HG03378 (cell line): ENCODE measurements at regions not wholly inside any gene's neighbourhood (a gene's known extent, or its start where the extent isn't known, plus 50 kb on each side); places are given as distances from the start of the nearest gene placed in this dataset.

Experiments used
- ATAC-seq: cut with Tn5 transposase; IDR thresholded peaks from one replicate; pipeline ENCODE4 v1.9.1; 2021; ENCODE audit warnings: mild to moderate bottlenecking, moderate library complexity; ENCODE audit not compliant: unreplicated experiment

DNA sequence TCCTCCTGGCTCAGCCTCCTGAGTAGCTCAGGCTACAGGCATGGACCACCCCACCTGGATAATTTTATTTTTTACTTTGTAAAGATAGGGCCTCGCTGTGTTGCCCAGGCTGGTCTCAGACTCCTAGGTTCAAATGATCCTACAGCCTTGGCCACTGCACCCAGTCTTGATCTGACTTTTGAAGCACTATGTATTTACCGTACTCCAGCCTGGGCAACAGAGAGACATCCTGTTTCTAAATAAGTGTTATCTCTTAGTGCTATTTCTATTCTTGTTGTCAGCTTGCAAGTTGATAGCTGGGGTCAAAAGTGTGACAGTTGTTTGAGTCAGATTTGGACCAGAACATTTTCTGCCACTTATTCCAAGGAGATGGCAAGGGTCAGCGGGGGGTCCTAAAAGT lies 486.4 kb downstream of the NPIPA7 start:
- ATAC-seq, result no peak

DNA sequence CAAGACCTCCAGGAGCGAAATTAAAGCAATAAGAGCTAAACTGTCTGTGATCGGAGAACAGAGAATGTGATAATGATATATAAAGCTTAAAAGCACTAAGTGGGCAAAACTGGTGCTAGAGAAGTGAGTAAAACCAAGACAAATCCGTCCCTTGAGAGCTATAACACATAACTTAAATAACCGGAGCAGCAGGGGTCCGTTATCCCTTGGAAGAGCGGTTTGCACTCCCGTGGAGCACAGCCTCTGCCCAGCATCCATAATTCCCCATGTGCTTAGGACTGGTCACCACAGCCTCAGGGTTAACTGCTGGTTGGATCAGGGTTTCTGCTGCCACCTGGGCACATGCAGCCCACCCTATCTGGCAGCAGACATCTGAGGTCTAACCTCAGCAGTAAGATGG lies 489.0 kb downstream of the NPIPA7 start:
- no peak for ATAC-seq

DNA sequence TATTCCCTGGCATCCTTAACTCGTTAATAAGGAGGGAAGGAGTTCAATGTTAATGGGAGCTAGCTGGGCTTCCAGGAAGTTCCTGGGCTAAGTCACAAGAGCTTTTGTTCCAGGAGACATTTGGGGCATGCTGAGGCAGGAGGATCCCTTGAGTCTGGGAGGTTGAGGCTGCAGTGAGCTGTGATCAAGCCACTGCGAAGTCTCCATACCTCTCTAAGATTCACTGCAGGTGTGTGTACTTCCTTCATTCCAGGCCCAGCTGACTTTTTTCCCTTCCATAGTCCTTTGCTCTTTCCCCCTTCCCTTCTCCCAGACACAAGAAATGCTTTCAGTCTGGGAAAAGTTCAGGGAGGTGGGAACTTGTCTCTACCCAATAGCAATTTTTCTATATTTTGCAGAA lies 489.8 kb downstream of the NPIPA7 start:
- no peak for ATAC-seq

DNA sequence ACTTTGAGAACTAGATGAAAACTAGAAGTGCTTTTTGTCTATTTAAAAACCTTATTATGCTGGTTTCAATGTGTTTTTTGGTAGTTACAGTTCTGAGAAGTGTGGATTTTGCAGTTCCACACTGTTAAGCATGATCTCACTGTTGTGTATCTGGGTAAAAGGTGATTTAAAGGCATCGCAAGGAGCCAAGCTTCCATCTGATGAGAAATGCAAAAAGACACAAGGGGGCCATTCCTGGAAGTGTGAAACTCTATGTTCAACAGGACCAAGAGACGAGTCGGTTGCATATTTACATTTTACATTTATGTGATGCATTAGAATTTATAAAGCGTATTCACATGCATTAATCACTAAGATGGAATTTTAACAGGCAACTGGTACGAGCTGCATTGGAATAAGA lies 490.8 kb downstream of the NPIPA7 start:
- no peak for ATAC-seq

DNA sequence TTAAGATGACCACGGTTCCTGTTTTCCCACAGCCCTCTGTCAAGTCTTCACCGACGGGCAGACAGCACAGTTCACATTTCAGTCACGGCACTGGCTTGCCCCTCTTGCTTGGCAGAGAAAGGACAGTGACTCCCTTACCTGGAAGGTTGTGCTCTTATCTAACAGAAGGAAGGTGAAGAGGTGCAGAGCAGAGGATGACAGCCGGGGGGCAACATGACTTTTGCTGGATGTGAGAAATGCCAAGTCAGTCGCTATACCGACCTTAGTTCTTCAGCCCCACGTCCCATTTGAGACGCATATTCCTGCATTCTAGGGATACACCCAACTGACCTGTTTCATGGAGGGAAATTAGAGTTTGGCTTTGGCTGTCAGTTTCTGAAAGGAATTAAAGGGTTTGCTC lies 492.3 kb downstream of the NPIPA7 start:
- no peak for ATAC-seq

DNA sequence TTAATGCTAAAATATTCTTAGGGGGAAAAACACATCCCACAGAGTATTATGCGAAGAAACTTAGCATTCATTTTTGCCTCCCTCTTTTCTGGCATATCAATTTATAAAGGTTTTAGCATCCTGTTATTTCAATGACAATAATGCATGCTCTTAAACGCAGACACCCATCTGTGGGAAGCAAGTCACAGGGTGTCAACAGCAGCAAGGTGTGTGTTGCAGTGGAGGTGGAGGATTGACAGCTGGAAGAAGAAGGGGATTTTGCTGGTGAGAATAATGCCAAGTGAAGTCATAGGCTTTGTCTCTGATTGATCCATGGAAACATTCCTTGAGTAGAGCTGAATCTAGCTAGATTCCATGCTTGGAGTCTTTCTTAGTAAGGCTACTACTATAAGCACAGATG lies 498.1 kb downstream of the NPIPA7 start:
- no peak for ATAC-seq

DNA sequence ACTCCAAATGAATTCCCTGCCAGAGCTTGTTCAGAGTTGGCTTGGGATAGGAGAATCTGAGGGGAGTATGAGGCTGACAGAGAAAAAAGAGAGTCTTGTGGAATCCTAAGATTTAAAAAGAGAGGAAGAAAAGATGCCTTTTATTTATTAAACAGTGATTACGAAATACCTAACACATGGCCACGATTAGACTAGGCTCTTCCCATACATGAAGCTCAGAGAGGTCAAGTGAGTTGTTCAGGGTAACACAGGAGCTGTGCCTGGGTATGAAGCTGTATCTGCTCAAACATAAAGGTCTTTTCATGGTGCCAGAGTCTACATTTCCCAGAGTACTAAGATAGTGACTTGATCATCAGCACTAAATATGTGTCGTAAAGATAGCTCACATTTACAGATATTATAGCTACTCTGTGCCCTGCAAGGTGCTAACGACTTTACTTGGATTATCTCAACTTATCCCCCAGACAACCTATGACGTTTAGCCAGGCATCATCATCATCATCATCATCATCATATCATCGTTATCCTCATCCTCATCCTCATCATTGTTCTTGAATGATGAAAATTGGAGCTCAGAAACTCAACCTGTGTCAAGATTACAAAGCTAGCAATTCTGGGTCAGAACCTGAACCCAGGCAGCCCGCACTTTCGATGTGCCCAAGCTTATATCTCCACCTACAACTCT lies 500.8 kb downstream of the NPIPA7 start:
- ATAC-seq, result no peak

DNA sequence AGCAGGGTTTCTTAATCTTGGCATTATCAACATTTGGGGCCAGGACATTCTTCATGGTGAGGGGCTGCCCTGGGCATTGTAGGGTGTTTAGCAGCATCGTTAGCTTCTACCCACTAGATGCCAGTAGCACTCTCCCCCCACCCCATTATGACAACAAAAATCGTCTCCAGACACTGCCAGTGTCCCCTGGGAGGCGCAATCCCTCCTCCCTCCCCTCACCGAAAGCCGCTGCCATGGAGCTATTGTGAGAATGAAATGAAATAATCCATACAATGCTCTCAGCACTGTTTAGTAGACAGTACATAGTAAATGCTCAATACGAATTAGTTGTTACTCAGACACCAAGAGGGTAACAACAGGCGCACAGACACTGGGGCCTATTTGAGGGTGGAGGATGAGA lies 502.9 kb downstream of the NPIPA7 start:
- ATAC-seq, result no peak

DNA sequence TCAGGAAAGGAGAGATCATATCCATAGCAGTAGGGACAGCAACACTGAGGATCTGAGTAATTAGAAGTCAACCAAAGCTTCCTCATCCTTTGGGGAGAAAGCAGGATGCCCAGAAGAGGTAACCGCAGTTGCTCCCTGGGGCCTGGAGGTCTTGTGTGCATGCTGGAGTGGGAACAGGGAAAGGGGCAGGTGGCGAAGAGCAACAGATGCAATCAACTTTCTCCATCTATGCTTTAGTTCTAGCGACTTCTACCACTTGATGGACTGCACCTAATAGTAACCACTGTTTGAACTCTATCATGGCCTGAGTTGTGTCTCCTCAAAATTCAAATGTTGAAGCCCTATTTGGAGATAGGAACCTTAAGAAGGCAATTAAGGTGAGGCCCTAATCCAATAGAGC lies 503.8 kb downstream of the NPIPA7 start:
- no peak for ATAC-seq

DNA sequence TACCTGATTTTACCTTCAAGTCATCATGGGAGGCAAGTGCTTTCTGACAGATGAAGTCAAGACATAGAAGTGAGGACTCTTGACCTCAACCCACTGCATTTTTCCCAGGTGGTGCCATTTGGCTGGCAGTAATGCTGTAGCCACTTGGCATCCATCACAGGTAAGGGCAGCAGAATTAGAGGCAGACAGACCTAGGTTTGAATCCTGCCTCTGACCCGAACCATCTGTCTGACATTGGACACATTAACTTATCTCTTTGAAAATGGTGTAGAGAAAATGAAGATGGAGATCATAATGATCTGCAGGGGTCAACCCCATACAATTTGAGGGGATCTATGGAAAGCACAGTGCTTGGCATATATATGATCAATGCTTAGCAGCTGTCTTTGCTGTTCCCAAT lies 505.5 kb downstream of the NPIPA7 start:
- ATAC-seq, result no peak

DNA sequence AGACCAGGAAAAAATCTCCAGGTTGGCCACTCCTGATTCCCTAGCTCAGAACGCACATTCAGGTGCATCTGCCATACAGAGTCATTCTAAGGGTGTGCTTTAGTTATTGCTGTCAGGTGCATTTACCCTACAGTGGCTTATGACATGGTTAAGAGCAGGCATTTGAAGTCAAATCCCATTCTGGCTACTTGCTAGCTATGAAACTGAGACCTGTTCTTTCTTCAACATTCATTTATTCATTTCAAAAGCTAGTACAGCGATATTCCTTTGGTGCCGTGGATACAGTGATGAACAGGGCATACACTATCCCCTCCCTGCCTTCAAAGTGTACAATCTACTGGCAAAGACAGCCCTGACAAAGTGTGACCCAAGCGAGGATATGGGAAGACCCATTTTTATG lies 508.3 kb downstream of the NPIPA7 start:
- ATAC-seq, result no peak

DNA sequence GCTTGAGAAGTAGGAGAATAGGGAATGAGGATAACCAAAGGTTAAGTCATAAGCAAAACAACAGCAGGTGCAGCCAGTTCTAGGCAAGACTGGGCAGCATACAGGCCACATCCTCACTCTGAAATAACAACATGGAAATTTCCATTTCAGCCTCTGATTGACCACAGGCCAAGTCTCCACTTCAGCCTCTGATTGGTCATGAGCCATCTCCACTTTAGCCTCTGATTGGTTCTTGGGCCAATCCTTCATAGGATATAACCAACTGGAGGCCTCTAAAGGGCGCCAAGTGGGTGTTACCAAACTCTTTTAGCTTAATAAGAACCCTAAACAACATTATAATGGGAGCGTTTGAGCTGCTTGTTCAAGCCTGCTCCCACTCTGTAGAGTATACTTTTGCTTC lies 512.0 kb downstream of the NPIPA7 start:
- no peak for ATAC-seq

DNA sequence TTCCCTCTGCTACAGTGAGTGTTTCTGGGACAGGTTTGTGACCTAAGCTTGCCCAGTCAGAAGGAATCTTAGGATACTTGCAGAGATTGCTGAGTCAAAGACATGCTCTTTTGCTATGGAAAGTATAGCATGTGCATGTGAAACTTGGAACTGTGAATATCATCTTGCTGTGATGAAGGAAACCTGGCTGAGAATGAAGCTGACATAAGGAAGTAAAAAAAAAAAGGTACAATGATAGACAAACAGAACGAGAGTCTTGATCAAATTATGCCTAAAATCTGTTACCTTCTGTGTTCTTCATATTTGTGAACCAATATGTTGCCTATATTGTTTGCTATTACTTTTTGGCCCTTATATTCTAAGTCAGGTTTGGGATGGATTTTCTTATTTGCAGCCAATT lies 525.7 kb downstream of the NPIPA7 start:
- ATAC-seq, result no peak

DNA sequence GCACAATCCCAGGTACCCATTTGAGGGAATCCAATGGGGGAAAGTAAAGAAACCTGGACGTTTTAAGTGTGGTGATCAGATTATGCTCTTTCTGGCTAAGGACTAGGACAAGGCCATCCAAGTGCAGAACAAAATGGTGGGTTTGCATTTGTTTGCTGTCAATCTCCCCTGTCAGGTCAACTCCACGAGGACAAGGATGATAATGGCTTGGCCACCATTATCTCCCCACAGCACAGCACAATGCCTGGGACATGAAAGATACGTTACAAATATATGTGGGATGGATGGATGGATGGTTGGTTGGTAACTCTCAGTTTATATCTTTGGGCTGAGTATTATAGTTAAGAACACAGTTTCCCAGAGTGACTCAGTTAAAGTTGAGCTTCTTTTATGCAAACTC lies 526.9 kb downstream of the NPIPA7 start:
- ATAC-seq, result no peak

DNA sequence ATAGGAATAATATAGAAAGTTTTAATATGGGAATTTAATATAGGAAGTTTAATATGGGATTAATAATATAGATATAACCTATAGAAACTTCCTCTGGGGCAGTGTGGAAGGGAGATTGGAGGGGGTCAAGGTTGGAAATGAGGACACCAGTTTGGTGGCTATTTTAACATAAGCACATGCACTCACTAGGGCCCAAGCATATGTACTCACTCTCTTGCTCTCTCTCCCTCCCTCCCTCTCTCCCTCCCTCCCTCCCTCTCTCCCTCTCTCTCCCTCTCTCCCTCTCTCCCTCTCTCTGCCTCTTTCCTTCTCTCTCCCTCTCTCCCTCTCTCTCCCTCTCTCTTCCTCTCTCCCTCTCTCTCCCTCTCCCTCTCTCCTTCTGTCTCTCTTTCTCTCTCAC lies 528.1 kb downstream of the NPIPA7 start:
- no peak for ATAC-seq

DNA sequence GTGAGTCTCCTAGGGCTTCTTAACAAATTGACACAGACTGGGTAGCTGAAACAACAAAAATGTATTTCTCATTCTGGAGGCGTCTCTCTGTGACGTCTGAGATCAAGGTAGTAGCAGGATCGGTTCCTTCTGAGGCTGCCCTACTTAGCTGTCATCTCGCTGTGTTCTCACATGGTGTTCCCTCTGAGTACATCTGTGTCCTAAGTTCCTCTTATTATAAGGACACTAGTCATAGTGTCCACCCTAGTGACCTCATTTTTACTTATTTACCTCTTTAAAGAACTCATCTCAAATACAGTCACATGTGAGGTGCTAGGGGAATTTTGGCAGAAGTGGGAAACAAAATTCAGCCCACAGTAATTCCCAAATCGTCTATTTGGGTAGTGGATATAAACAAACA lies 529.1 kb downstream of the NPIPA7 start:
- no peak for ATAC-seq

DNA sequence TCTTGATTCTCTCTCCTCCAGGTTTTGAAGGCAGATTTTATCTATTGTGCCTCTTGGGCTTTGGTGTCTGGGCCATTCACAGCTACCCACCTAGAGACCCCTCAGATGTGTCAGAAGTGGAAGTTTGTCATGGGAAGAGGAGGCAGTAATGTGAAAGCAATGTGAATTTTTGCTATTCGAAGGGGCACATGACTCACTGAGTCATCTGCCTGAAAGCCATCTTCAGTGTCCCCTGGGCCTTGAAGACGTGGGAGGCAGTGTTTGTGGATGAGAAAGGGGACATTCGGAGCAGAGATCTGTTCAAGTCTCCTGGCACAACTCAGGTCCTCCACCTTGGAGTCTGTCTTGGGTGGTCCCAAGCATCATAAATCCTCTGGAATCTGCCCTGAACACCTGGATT lies 530.2 kb downstream of the NPIPA7 start:
- no peak for ATAC-seq

DNA sequence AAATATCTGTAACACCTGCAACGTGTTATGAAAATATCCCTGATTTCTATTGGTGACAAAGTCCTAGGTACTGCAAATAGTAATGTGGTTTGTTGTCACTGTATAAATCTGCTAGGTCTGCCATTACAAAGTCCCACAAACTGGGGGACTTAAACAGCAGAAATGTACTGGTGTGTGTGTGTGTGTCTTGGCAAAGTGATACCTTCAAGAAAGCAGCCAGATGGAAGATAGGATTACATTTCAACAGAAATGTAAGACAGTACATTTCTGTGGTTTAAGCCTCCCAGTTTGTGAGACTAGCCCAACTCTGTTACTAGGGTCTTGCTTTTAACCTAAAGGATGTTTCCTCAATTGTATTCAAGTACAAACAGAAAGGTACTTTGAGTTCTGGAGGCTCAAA lies 531.7 kb downstream of the NPIPA7 start:
- ATAC-seq, result no peak

DNA sequence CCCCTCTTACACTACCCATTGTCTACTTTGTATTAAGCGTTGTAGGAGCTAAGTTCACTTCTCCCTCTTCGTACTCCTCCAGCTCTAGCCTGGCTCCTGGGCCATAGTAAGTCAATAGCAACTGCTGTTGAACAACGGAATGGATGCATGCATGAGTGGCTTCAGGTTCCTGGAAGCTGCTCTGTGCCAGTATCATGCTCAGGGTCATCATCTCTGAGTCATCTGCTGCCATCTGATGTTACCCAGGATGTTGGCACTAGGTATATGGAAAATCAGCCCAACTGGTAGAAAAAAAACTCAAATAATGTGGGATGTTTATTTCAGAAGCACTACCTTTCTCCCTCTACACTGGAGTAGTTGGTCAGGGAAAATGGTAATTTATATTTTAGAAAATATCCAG lies 536.8 kb downstream of the NPIPA7 start:
- ATAC-seq, result no peak

DNA sequence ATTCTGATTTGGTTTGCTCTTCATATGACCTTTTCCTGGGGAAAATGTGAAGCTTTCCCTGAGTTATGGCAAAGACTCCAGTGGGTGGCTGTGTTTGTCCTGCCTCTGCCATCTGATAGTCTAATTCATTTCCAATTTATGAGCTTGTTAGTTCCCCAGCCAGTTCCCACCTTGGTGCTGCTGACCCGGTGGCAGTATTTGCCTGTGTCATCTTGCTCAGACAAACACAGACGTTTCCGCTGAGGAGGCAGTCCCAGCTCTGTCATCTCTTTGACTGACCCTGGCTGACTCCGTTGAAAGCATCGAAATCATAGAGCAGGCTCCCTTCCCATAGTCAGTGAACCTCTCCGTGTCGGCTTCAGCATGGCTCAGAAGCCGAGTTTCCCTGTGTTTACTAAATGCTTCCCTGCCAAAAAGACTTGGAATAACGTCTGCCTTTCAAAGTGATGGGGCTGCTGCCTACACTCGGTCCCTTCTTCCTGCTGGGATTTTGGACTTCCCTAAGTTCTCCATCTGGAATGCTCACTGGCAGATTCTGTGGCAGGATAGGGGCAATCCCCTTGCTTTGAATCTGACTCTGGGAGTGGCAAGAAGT lies 538.3 kb downstream of the NPIPA7 start:
- no peak for ATAC-seq

DNA sequence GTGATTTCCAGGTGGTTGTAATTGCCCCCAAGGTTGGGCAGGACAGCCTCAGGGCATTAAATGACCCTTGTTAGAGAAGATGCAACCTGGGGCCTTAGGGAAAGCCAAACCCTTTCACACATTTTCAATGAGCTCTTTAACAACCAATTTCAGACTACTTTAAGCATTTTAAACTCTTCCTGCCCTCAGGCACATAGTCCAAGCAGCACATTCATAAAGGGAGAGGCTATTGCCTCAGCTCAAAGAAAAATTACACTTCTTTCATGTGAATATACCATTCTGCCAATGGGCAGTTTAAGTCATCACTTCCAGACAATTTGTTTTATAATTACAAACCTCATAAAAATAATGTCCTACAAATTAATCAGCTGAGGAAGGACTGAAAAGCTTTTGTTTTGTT lies 544.5 kb downstream of the NPIPA7 start:
- ATAC-seq, result no peak

DNA sequence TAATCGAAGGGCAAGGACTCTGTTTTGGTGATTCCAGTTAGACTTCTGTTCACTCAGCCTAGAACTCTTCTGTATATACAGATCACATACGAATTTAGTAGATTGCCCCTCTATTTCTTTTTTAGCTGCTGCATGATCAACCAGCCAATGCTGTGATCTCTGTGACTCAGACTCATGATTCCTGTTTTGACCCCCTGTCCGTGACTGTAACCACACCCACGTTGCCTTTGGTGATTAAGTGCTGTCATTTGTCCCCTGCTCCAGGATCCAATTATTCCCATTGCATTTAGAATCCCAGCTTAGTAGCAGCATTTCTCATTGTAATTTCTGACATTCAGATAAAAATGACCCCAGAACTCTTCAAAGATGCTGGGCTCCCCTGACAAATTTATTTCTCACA lies 545.7 kb downstream of the NPIPA7 start:
- ATAC-seq, result no peak

DNA sequence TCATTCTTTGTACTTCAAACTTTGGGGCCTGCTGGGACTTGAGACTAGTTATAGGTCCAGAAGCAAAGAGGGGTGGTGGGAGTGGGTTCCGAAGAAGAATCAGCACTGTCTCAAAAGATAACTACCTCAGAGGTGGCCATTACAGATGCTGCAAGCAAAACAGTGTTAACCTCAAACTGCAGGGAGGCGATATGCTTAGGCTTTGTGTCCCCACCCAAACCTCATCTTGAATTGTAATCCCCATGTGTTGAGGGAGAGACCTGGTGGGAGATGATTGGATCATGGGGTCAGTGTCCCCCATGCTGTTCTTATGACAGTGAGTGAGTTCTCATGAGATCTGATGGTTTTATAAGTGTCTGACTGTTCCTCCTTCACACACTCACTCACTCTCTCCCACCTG lies 545.3 kb downstream of the XYLT1 start:
- no peak for ATAC-seq
